GM18861 (cell line): ENCODE measurements at regions not wholly inside any gene's neighbourhood (a gene's known extent, or its start where the extent isn't known, plus 50 kb on each side); places are given as distances from the start of the nearest gene placed in this dataset.

ENCODE experiments used
- ATAC-seq: cut with Tn5 transposase; IDR thresholded peaks from one replicate; pipeline ENCODE4 v1.9.1; 2021; ENCODE audit not compliant: unreplicated experiment

- no peak for ATAC-seq
Observed at GRCh38 chr3:137201066-137201465, 243.3 kb downstream of the IL20RB start.

DNA sequence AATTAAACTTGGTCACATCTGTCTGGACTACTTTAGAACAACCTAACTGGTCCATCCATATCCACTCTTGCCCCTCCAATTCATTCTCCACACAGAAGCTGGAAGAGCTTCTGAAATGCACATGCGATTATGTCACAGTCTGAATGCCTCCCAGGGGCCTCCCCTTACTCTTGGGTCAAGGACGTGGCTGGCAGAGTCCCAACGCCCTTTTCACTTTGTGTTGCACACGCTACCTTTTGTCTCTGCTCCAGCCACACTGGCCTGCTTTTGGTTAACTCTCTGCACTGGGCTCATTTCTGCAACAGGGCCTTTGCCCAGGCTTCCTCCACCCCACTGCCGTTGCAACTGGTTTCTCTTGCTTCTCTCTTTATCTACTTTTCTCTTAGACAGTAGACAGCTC, 245.2 kb downstream of the IL20RB start:
- no peak for ATAC-seq

GRCh38 chr3:137204409-137204808, 246.6 kb downstream of the IL20RB start:
- no peak for ATAC-seq

DNA sequence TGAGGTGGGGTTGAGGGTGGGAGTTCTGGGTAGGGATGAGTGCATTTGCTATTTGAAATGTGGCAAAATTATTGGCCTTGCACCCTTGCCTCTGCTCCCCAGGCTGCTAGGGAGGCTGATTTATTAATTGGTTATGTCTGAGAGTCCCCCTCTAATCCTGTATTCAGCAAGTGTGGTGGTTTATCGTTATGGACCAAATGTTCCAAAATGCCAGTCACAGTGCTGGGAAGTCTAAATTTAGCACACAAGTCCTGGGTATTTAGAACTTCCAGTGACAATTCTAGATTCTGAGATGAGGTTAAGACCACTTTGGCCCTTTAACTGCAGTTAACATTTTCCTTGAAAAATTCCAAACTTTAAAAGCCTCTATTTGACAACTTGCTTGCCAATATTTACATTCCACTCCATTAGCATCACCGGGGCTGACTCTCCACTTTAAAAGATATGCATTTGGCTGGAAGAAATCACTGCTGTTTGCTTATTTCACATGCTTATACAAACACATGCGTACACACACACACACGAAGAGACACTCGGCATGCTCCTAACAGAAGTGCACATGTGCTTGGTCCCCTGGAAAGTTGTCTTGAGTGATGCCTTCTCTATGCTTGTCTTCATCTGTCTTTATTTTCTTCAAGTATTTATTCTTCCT, 247.7 kb downstream of the IL20RB start:
- no peak for ATAC-seq

- no peak for ATAC-seq
Observed at GRCh38 chr3:137207616-137208015, 249.8 kb downstream of the IL20RB start.

GRCh38 chr3:137217733-137218132, 259.9 kb downstream of the IL20RB start:
- ATAC-seq, result no peak

- no peak for ATAC-seq
Observed at GRCh38 chr3:137219801-137220445, 262.1 kb downstream of the IL20RB start.

DNA sequence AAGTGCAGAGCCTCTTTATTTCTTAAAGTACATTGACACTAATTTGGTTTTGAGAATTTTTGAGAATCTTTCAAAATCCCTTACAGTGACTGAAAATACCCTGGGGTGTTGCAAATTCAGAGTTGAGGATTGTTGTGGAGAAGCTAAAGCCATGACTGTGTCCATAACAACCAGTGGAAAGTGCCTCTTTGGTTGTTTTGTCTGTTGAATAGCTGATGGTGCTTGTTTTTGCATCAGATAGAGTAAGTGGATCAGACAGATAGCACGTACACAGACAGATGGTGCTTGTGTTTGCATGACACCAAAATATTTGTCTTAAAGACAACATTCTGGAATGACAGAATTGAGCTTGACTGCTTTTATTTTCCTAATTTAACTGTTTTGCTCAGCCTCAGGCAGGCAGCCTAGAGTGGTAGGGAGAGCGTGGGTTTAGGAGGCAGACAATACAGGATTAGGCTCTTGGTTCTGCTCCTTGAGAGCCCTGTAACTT, 265.0 kb downstream of the IL20RB start:
- ATAC-seq, result no peak

DNA sequence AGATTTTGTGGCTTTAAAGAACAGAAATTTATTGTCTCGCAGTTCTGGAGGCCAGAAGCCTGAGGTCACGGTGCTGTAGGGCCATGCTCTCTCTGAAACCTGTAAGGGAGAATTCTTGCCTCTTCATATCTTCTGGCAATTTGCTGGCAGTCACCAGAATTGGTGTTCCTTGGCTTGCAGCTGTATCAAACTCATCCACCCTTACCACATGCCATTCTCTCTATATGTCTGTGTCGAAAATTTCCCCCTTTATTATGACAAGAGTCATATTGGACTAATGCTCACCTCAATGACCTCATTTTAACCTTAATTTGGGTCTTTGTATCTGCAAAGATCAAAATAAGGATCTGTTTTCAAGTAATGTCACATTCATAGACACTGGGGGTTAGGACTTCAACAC, 266.7 kb downstream of the IL20RB start:
- ATAC-seq, result no peak

DNA sequence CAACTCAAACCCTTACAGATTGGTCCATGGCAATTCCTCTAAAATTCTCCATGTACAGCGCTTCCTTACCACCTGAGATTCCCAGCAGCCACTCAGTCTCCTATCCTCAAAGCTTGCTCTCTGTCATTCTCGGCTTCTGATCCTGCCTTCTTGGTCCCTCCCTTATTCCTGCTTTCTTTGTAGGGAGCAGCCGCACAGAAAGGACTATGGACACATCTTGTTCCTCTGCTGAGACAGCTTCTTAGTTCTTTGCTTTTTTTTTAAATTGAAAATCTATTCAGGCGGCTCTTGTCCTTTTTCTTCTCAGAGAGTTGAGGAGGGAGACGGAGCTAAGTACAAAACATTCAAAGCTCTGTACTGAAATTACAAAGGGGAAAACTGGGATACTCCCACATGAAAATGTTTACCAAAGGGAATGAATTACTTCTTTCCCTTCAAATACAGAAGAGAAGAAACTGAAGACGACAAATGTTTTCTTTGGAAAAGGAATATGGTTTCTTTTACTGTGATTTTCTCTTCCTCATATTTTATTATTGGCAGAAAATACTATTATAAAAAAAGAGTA, 285.1 kb downstream of the IL20RB start:
- no peak for ATAC-seq

GRCh38 chr3:137246491-137246890, 288.7 kb downstream of the IL20RB start:
- ATAC-seq, result no peak

- no peak for ATAC-seq
Observed at GRCh38 chr3:137249311-137249940, 291.6 kb downstream of the IL20RB start.

DNA sequence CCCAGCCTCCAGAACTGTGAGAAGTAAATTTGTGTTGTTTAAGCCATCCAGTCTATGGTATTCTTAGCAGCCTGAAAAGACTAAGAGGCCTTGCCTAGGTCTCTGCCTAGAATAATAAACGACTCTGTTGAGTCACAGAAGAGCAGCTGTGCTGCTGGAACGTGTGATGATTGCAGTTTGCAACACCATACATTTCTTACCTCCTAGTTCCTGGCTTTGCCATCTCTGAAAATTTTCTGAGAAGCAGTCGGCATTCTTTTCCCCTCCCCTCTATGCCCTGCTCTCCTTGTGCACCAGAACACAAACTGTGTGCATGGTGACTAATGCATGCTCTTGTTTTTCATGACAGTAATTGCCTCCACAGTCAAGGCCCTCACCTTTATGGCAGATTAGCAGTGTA, 301.3 kb downstream of the IL20RB start:
- ATAC-seq, result no peak

DNA sequence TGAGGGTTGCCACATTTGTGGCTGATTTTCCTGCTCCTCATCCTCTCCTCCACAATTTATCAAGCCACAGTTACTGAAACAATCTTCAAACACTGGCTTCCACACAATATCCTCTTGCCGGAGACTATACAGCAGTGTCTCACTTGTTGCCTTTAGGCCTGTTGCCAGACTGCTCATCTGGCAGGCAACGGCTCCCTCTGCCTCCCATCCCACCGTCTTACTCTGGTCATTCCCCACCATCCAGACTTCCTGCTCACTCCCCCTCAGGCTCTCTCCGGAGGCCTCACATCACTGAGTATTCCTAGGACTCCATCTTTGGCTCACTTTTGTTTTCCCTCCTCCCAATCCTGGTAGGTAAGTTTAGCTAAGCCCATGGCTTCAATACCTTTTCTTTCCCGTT, 301.9 kb downstream of the IL20RB start:
- no peak for ATAC-seq

DNA sequence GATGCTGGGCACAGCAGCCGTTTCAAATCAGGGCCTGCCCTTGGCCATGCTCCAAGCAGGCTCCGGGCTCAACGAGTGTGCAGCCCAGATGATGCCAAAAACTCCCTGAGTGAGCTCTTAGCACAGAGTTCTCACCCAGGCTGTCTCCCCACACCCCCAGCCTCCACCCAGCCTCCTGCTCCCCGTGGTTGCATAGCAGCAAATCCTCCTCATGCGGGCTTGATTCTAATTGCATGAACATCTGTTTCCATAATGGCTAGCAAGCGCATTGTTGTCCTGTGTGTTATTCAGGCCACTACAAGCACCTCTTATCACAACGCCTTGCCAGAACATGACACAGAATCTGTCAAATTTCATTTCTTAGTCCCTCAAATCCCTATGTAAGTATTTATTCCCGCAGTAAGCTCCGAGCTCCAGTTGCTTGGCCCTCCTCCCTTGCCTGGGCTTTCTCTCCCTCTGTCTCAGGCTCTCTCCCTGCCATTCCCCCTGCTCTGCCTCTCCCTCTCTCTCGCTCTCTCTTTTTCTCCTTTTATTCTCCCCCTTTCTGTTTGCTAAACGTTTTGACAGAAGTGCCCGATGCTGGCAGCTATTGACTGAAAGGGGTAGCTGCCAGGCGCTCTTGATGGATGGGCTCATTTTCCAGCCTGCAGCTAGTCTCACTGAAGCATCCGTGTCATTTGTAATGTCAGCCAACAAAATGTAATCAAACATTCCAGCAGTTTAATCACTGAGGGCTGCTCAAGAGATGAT, 306.5 kb downstream of the IL20RB start:
- ATAC-seq, result no peak

GRCh38 chr3:137264843-137265330, 307.1 kb downstream of the IL20RB start:
- no peak for ATAC-seq

- no peak for ATAC-seq
Observed at GRCh38 chr3:137282871-137283270, 325.1 kb downstream of the IL20RB start.

- no peak for ATAC-seq
Observed at GRCh38 chr3:137285924-137286323, 328.1 kb downstream of the IL20RB start.

GRCh38 chr3:137293086-137293485, 335.3 kb downstream of the IL20RB start:
- ATAC-seq, result no peak

DNA sequence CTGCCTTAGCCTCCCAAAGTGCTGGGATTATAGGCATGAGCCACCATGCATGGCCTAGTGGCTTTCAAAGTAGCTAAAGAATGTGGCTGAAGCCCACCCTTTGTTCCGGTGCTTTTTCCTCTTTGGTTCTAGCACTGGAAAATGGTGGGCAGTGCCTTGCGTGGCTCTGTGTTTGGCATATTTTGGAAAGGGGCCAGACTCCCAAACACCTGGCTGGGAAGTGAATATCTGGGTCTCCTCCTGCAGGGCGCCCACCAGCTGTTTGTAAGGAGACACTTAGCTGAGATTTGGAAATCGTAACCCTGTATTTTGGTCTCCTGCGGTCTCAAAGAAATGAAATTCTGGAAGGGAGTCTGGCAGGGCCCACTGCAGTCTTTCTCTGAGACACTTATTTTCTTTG, 336.4 kb downstream of the IL20RB start:
- no peak for ATAC-seq

DNA sequence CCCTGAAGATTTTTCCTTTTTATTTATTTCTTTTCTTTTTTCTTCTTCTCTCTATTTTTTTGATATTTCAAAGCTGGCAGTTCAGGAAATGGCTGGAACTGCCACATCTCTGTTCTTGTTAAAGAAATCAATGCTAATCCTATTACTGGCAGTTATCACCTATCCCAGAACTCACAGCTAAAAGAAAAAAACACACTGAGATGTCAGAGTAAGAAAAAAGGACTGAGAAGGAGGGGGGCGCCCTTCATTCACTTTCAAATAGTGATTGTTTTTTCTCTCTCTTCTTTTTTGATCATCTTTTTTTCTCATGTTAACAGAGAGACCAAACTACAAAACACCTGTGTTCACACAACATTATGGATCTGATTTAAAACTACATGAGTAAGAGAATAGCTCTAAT, 337.1 kb downstream of the IL20RB start:
- ATAC-seq, result no peak
